ENCODE measurements at regions not wholly inside any gene's neighbourhood (a gene's known extent, or its start where the extent isn't known, plus 50 kb on each side); places are given as distances from the start of the nearest gene placed in this dataset.

DNA sequence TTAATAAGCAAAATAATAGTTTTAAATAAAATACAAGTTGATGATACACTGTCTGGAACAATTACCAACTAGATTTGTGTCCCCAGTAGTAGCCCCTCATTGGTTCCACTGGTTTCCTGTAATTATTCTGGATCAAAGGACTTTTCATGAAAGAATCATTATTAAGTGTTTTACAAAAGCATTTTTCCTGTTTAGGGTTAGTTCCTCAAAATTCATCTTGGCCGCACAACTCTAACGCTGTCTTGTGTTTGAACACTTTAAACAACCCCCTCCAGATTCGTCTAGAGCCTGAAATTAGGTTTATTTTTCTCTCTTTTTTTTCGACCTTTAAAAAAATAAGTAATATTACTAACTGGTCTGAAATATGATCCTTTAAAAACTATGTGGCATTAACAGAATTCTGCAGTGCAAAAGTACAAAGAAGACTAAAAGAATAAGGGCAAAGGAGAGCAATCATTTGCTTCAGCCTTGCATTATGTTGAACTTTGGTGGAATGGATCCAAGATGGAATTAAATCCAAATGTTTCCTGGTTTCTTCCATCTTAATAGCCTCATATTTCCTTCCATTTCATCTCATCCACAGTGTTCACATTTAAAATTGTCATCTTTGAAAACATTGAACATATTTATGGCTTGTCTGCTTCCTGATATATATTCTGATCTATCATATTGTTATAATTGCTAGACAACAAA, 678.4 kb downstream of the IRS1 start:
- TF ChIP-seq, protein P1, sequence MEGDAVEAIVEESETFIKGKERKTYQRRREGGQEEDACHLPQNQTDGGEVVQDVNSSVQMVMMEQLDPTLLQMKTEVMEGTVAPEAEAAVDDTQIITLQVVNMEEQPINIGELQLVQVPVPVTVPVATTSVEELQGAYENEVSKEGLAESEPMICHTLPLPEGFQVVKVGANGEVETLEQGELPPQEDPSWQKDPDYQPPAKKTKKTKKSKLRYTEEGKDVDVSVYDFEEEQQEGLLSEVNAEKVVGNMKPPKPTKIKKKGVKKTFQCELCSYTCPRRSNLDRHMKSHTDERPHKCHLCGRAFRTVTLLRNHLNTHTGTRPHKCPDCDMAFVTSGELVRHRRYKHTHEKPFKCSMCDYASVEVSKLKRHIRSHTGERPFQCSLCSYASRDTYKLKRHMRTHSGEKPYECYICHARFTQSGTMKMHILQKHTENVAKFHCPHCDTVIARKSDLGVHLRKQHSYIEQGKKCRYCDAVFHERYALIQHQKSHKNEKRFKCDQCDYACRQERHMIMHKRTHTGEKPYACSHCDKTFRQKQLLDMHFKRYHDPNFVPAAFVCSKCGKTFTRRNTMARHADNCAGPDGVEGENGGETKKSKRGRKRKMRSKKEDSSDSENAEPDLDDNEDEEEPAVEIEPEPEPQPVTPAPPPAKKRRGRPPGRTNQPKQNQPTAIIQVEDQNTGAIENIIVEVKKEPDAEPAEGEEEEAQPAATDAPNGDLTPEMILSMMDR (IDR thresholded peaks at IDR 0.05; ENCODE audit: borderline replicate concordance, insufficient read depth, low read depth, low read length) = no peak
- H3K4me3 ChIP-seq (ENCODE audit: low read depth, low read length) = no peak overlapping the region

DNA sequence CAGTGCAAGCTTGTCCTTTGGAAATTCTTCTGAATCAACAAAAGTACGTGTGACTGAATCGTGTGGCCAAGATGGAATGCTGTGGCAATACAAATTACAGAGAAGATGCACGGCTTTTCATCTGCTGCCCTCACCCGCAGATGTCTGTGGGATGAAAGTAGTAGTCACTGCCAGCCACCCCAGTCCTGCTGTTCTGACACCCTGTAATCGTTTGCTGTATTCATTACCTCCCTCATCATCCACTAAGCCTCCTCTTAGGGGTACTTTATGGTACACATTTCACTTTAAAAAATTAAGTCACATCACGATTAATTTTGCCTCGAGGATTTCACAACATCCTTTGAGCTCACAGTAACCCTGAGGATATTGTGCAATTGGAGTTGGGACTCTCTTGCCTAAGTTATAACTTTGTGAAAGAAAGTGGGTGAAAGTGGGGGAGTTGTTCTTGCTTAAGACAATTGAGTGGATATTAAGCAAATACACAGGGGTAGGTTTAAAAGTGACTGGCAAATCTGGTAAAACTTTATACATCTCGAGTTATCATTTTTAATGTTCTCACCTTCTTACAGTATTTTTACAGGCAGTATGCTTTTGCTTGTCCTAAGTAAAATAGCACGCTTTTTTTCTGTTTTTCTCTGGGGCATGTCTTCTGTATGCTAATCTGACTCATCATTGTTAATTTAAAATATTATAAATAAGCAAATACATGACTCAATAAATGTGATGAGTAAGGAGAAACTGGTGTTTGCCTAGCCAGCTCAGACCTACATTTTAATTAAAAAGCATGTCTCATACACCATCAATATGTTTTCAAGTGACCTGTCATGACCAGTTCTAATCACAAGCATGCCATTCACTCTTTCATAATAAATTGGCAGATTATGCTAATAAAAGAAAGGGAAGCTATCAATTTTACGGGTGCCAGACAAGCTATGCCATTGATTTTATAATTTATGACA, 680.9 kb downstream of the IRS1 start:
- TF ChIP-seq, protein P1 (IDR thresholded peaks at IDR 0.05; ENCODE audit: borderline replicate concordance, insufficient read depth, low read depth, low read length) = no peak
- H3K4me3 ChIP-seq (ENCODE audit: low read depth, low read length) = no peak overlapping the region

DNA sequence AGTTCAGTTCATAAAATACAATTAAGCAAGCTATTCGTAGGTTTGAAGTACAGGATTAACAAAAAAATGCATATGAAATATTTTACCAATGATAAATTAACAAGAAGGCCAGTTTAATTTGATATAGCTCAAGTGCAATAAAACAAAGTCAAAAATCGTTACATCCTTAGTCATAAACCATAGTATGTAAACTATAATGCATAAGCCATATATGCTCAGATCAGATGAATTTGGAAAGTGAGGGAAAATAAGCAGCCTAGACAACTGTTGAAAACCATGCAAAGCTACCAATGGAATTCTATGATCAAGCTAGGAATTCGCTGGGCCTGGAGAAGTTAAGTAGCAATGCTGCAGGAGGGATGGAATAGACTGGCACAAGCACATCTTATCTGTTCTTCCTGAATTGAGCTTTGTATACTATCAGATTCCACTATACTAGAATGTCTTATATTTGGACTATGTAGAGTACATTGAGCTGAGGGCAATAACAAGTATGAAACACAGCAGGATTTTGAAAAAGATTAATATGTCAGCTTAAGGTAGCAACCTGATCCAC, 682.0 kb downstream of the IRS1 start:
- no peak overlapping the region for H3K4me3 ChIP-seq (ENCODE audit: low read depth, low read length)
- TF ChIP-seq, protein P1 (IDR thresholded peaks at IDR 0.05; ENCODE audit: borderline replicate concordance, insufficient read depth, low read depth, low read length) = no peak

DNA sequence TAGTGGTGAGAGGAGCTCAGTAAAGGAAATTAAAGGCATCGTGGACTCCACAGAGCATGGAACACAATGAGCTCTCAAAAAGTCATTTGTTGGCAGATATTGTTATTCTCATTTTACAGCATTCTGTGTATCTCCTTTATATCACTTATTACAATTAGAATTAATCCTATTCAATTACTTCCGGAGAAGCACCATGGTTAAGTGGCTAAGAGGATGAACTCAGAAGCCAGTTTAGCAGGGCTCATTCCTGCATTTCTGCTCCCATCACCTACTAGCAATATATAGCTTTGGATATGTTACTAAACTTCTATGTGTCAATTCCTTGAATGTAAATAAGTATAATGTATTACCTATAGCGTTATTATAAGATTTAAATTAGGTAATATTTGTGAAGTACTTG, 683.3 kb downstream of the IRS1 start:
- TF ChIP-seq, protein P1 (IDR thresholded peaks at IDR 0.05; ENCODE audit: borderline replicate concordance, insufficient read depth, low read depth, low read length) = no peak
- H3K4me3 ChIP-seq (ENCODE audit: low read depth, low read length) = no peak overlapping the region

DNA sequence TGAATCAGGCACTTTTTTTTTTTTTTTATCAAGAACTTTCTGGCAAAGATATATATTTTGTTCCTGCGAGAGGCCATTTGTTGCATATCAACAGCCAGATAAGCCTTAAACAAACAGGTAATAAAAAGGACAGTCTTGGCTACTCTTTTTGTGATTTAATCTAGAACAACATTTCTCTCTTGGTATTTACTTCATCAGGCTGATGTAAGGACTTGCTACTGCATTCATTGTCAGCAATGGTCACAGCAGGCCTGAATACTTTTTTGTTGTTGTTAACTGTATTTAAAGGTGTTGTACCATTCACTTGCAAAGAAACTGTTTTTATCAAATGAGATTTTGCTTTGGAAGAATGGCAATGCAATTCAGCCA, 683.8 kb downstream of the IRS1 start:
- H3K4me3 ChIP-seq (ENCODE audit: low read depth, low read length) = no peak overlapping the region
- TF ChIP-seq, protein P1 (IDR thresholded peaks at IDR 0.05; ENCODE audit: borderline replicate concordance, insufficient read depth, low read depth, low read length) = no peak

DNA sequence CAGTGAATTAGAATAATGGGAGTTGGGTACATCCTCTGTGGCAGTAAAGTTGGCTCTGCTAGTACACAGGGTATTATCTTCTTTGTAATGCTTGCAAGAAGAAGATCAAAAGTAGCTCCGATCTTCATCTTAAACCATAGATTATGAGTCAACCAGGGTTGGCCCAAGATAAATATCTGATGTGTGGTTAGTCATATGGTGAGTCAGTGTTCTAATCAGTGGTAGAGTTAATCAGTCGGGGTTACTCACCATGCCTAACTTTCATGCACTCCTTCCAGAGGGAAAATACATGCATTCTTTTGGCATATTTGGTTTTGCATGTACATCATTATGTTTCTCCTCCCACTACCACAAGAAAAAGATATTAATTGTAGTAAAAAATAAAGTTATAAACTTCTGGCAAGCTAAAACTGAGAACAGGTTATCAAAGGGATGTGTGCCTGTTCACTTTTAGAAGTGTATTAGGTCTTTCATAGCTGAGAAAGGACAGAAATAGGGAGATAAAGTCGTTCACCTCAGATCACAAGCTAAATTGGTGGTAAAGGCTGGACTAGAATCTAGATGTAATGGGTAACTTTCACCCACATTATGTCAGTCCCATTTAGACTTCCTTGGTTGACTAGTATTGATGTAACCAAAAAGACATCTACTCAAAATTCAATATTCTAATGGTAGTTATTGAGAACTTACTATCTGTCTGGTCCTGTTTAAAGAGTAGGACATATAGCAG, 684.4 kb downstream of the IRS1 start:
- TF ChIP-seq, protein P1 (IDR thresholded peaks at IDR 0.05; ENCODE audit: borderline replicate concordance, insufficient read depth, low read depth, low read length) = no peak
- no peak overlapping the region for H3K4me3 ChIP-seq (ENCODE audit: low read depth, low read length)

Data from GM12875 (cell line).